PC-3 (cell line): ENCODE measurements at regions not wholly inside any gene's neighbourhood (a gene's known extent, or its start where the extent isn't known, plus 50 kb on each side); places are given as distances from the start of the nearest gene placed in this dataset.

ENCODE experiments used
- ATAC-seq: fragments of 200-7000 bp; cut with Tn5 transposase; 2 replicates; pipeline ENCODE4 v1.9.1; 2020; ENCODE audit warnings: mild to moderate bottlenecking, moderate library complexity
- BruUV-seq: library from RNA; stranded (reverse); fragments of 400-500 nt; replicated peaks from 2 replicates; lab custom pipeline; 2021; lab: Mats Ljungman, UMichigan
- CTCF ChIA-PET: fragments of 300-600 bp; sonication (Branson Sonifier 250); formaldehyde crosslinking; loops from one replicate; lab custom pipeline; 2022; ENCODE audit warnings: antibody characterized with exemption; lab: Charles Lee
- POLR2A ChIA-PET: fragments of 300-600 bp; sonication (Branson Sonifier 250); formaldehyde crosslinking; loops from one replicate; lab custom pipeline; 2022; ENCODE audit warnings: antibody characterized with exemption; ENCODE audit not compliant: unreplicated experiment; lab: Charles Lee
- DNase-seq: peaks from one replicate; pipeline ENCODE4 v3.0.0-alpha.2; 2015
- H2AFZ ChIP-seq: fragments of 300-600 bp; sonication (generic); 2 replicates; pipeline ENCODE4 v1.6.0; 2016; ENCODE audit warnings: antibody characterized with exemption, low read length
- H3F3A ChIP-seq: fragments of 300-600 bp; sonication (generic); one replicate; pipeline ENCODE4 v1.6.0; 2017; ENCODE audit warnings: antibody characterized with exemption, low read length, control low read depth, mild to moderate bottlenecking; ENCODE audit not compliant: unreplicated experiment
- H3K27ac ChIP-seq: fragments of 300-600 bp; sonication (generic); 2 replicates; pipeline ENCODE4 v1.5.1; 2016; ENCODE audit warnings: mild to moderate bottlenecking, low read length
- H3K27me3 ChIP-seq: fragments of 300-600 bp; sonication (generic); 2 replicates; pipeline ENCODE4 v1.6.1; 2016; ENCODE audit warnings: low read length, mixed read lengths
- H3K36me3 ChIP-seq: fragments of 300-600 bp; sonication (generic); 2 replicates; pipeline ENCODE4 v1.6.1; 2016; ENCODE audit warnings: low read depth, mixed run types, low read length, mixed read lengths
- H3K4me1 ChIP-seq: fragments of 300-600 bp; sonication (generic); 2 replicates; pipeline ENCODE4 v1.5.1; 2016; ENCODE audit warnings: low read length; ENCODE audit not compliant: insufficient read depth
- H3K4me2 ChIP-seq: fragments of 300-600 bp; sonication (generic); 2 replicates; pipeline ENCODE4 v1.6.0; 2016; ENCODE audit warnings: low read length
- H3K4me3 ChIP-seq: fragments of 300-600 bp; sonication (generic); 2 replicates; pipeline ENCODE4 v1.5.1; 2016; ENCODE audit warnings: mild to moderate bottlenecking, low read length, mixed read lengths
- H3K79me2 ChIP-seq: fragments of 300-600 bp; sonication (generic); 2 replicates; pipeline ENCODE4 v1.6.1; 2017; ENCODE audit warnings: low read length, mixed read lengths
- H3K9ac ChIP-seq: fragments of 300-600 bp; sonication (generic); 2 replicates; pipeline ENCODE4 v1.6.0; 2016; ENCODE audit warnings: mild to moderate bottlenecking, low read length
- H3K9me2 ChIP-seq: fragments of 300-600 bp; sonication (generic); replicated peaks from 2 replicates; pipeline ENCODE4 v1.6.1; 2016; ENCODE audit warnings: mixed run types, low read length, mixed read lengths
- H3K9me3 ChIP-seq: fragments of 300-600 bp; sonication (generic); 2 replicates; pipeline ENCODE4 v1.6.1; 2016; ENCODE audit warnings: low read length, mixed read lengths
- H4K20me1 ChIP-seq: fragments of 300-600 bp; sonication (generic); 2 replicates; pipeline ENCODE4 v1.6.1; 2016; ENCODE audit warnings: low read length, mixed read lengths
- CTCF ChIP-seq: fragments of 300-600 bp; sonication (generic); conservative IDR thresholded peaks from 2 replicates; pipeline ENCODE4 v1.5.1; 2017; ENCODE audit warnings: antibody characterized with exemption, low read depth, mild to moderate bottlenecking, low read length
- EZH2 ChIP-seq: fragments of 300-600 bp; sonication (generic); IDR thresholded peaks from one replicate; pipeline ENCODE4 v1.6.1; 2017; ENCODE audit warnings: antibody characterized with exemption, mild to moderate bottlenecking, low read length; ENCODE audit not compliant: unreplicated experiment
- EZH2phosphoT487 ChIP-seq: fragments of 300-600 bp; sonication (generic); IDR thresholded peaks from 2 replicates; pipeline ENCODE4 v1.6.1; 2018; ENCODE audit warnings: mild to moderate bottlenecking, antibody characterized with exemption, low read length, borderline replicate concordance
- intact Hi-C: fragments of 100-400 bp; cut with micrococcal nuclease; formaldehyde crosslinking; loops from 2 replicates; pipeline ENCODE4 v1.9.0; 2023

- Histone ChIP-seq H3K9ac (no peak overlapping the region), H3K27me3 (no peaks in the 10 kb centered on the region), H3K4me2 (no peak overlapping the region), H3K27ac (no peak overlapping the region), H3K79me2 (no peaks in the 10 kb centered on the region), H3F3A (no peaks in the 10 kb centered on the region), H3K9me2 (no peaks in the 10 kb centered on the region), H3K4me1 (no peaks in the 10 kb centered on the region), H3K4me3 (no peak overlapping the region), H3K9me3 (no peaks in the 10 kb centered on the region), H3K36me3 (no peaks in the 10 kb centered on the region), H4K20me1 (no peaks in the 10 kb centered on the region), H2AFZ (no peak overlapping the region)
- ATAC-seq (no peak), DNase-seq (no peak)
- intact Hi-C loops: no loop called here
- no peak for TF ChIP-seq CTCF
- POLR2A ChIA-PET: no interaction called here
- no TSS peak for BruUV-seq
- CTCF ChIA-PET: no interaction called here
These were observed 1106.0 kb downstream of the STIM2 start for GRCh38 chr4:27966664-27967063.

GRCh38 chr4:27973056-27973455 is 1112.4 kb downstream of the STIM2 start:
- intact Hi-C loops: no loop called here
- no peak overlapping the region for H3K9ac ChIP-seq

GRCh38 chr4:27973700-27974099 is 1113.1 kb downstream of the STIM2 start:
- no TSS peak for BruUV-seq
- TF ChIP-seq EZH2phosphoT487 (no peak), CTCF (no peak), EZH2 (no peak)
- POLR2A ChIA-PET: no interaction called here
- Histone ChIP-seq H3K79me2 (no peaks in the 10 kb centered on the region), H3K4me3 (no peak overlapping the region), H3K9ac (no peak overlapping the region), H3K9me2 (no peaks in the 10 kb centered on the region), H3K9me3 (no peaks in the 10 kb centered on the region), H3F3A (no peaks in the 10 kb centered on the region), H2AFZ (no peak overlapping the region), H3K27me3 (no peaks in the 10 kb centered on the region), H3K36me3 (no peaks in the 10 kb centered on the region), H4K20me1 (no peaks in the 10 kb centered on the region), H3K4me2 (no peak overlapping the region), H3K4me1 (no peaks in the 10 kb centered on the region; the same call in 1 of the 2 replicates), H3K27ac (no peak overlapping the region)
- DNase-seq (peak; percentile 34), ATAC-seq (peak; percentile 48)
- CTCF ChIA-PET: interaction anchor here (0.6 kb wide), 1 partner anchor 1942 kb away, joined by 3 read pairs; no protein-coding TSS in a partner anchor
- intact Hi-C loops: no loop called here

More at GRCh38 chr4:27973056-27973455, 1112.4 kb downstream of the STIM2 start:
- Histone ChIP-seq H2AFZ (no peak overlapping the region), H3K79me2 (no peaks in the 10 kb centered on the region), H3K27ac (no peak overlapping the region), H3K36me3 (no peaks in the 10 kb centered on the region), H3K9me2 (no peaks in the 10 kb centered on the region), H3K9me3 (no peaks in the 10 kb centered on the region), H3K27me3 (no peaks in the 10 kb centered on the region), H3K4me2 (no peak overlapping the region), H3K4me3 (no peak overlapping the region), H3K4me1 (no peaks in the 10 kb centered on the region; the same call in 1 of the 2 replicates), H4K20me1 (no peaks in the 10 kb centered on the region), H3F3A (no peaks in the 10 kb centered on the region)
- POLR2A ChIA-PET: no interaction called here
- ATAC-seq: no peak
- BruUV-seq: no TSS peak
- no peak for DNase-seq
- CTCF ChIA-PET: interaction anchor here (0.6 kb wide), 1 partner anchor 1943 kb away, joined by 3 read pairs; no protein-coding TSS in a partner anchor
- no peak for TF ChIP-seq EZH2phosphoT487
- no peak for TF ChIP-seq EZH2
- no peak for TF ChIP-seq CTCF
